ENCODE measurements at regions not wholly inside any gene's neighbourhood (a gene's known extent, or its start where the extent isn't known, plus 50 kb on each side); places are given as distances from the start of the nearest gene placed in this dataset.

GRCh38 chr2:234839285-234839684, 112.5 kb upstream of the SH3BP4 start:
- TF ChIP-seq YY1 (IDR thresholded peaks at IDR 0.05; ENCODE audit: insufficient read depth, insufficient read length) = no peak
- TF ChIP-seq ZNF274 (IDR thresholded peaks at IDR 0.05; ENCODE audit: low read depth, low read length) = no peak

All from NT2/D1 (cell line).